H9 (cell line): ENCODE measurements at regions not wholly inside any gene's neighbourhood (a gene's known extent, or its start where the extent isn't known, plus 50 kb on each side); places are given as distances from the start of the nearest gene placed in this dataset.

ENCODE experiments used
- DNase-seq: peaks from one replicate; pipeline ENCODE4 v3.0.0-alpha.2; 2017
- H2AFZ ChIP-seq: one replicate; pipeline ENCODE4 v1.6.1; 2013; ENCODE audit warnings: mild to moderate bottlenecking, low read length, control low read depth, moderate library complexity
- H2AK5ac ChIP-seq: 2 replicates; pipeline ENCODE4 v1.6.1; 2013; ENCODE audit warnings: low read length, control low read depth, mixed read lengths; ENCODE audit not compliant: insufficient read length
- H2BK120ac ChIP-seq: one replicate; pipeline ENCODE4 v1.6.1; 2013; ENCODE audit warnings: low read depth, mild to moderate bottlenecking, low read length, control low read depth, inconsistent platforms; ENCODE audit not compliant: poor library complexity, severe bottlenecking
- H2BK12ac ChIP-seq: 2 replicates; pipeline ENCODE4 v1.6.1; 2013; ENCODE audit warnings: low read length, control low read depth, mixed read lengths, low read depth; ENCODE audit not compliant: insufficient read length
- H2BK15ac ChIP-seq: 2 replicates; pipeline ENCODE4 v1.6.1; 2013; ENCODE audit warnings: low read depth, low read length, control low read depth
- H2BK20ac ChIP-seq: one replicate; pipeline ENCODE4 v1.6.1; 2013; ENCODE audit warnings: low read depth, mild to moderate bottlenecking, low read length, control low read depth, inconsistent platforms; ENCODE audit not compliant: poor library complexity, severe bottlenecking
- H2BK5ac ChIP-seq: 2 replicates; pipeline ENCODE4 v1.6.1; 2013; ENCODE audit warnings: low read length, control low read depth, mixed read lengths; ENCODE audit not compliant: insufficient read length
- H3K14ac ChIP-seq: 2 replicates; pipeline ENCODE4 v1.6.1; 2013; ENCODE audit warnings: low read length, control low read depth; ENCODE audit not compliant: insufficient read depth
- H3K18ac ChIP-seq: 2 replicates; pipeline ENCODE4 v1.6.1; 2013; ENCODE audit warnings: low read depth, mild to moderate bottlenecking, mixed read lengths, low read length, control low read depth; ENCODE audit not compliant: insufficient read length
- H3K23ac ChIP-seq: 2 replicates; pipeline ENCODE4 v1.6.1; 2013; ENCODE audit warnings: low read length, control low read depth, mixed read lengths, low read depth; ENCODE audit not compliant: insufficient read length
- H3K23me2 ChIP-seq: 2 replicates; pipeline ENCODE4 v1.6.1; 2013; ENCODE audit warnings: low read depth, mild to moderate bottlenecking, mixed read lengths, low read length, control low read depth; ENCODE audit not compliant: insufficient read length, poor library complexity, severe bottlenecking
- H3K27ac ChIP-seq: 2 replicates; pipeline ENCODE4 v1.5.1; 2013; ENCODE audit warnings: low read length, control low read depth, mixed read lengths, low read depth; ENCODE audit not compliant: insufficient read length
- H3K27me3 ChIP-seq: 2 replicates; pipeline ENCODE4 v1.6.1; 2013; ENCODE audit warnings: low read length, control low read depth, inconsistent platforms; ENCODE audit not compliant: insufficient read depth
- H3K4ac ChIP-seq: 2 replicates; pipeline ENCODE4 v1.6.1; 2013; ENCODE audit warnings: low read depth, mild to moderate bottlenecking, control low read depth, inconsistent platforms, low read length, moderate library complexity
- H3K4me1 ChIP-seq: 2 replicates; pipeline ENCODE4 v1.6.1; 2013; ENCODE audit warnings: low read length, control low read depth, inconsistent platforms; ENCODE audit not compliant: insufficient read depth
- H3K4me2 ChIP-seq: 2 replicates; pipeline ENCODE4 v1.6.1; 2013; ENCODE audit warnings: low read length, control low read depth, mixed read lengths; ENCODE audit not compliant: insufficient read length, insufficient read depth
- H3K56ac ChIP-seq: 2 replicates; pipeline ENCODE4 v1.6.1; 2013; ENCODE audit warnings: low read depth, mild to moderate bottlenecking, mixed read lengths, low read length, control low read depth; ENCODE audit not compliant: insufficient read length
- H3K79me1 ChIP-seq: 2 replicates; pipeline ENCODE4 v1.6.1; 2013; ENCODE audit warnings: low read depth, mild to moderate bottlenecking, moderate library complexity, low read length, control low read depth, inconsistent platforms; ENCODE audit not compliant: insufficient read depth, poor library complexity, severe bottlenecking
- H3K79me2 ChIP-seq: 2 replicates; pipeline ENCODE4 v1.6.1; 2013; ENCODE audit warnings: low read length, control low read depth, inconsistent platforms; ENCODE audit not compliant: insufficient read depth
- H3K9ac ChIP-seq: 2 replicates; pipeline ENCODE4 v1.6.1; 2013; ENCODE audit warnings: low read length, control low read depth, mixed read lengths; ENCODE audit not compliant: insufficient read length; ENCODE audit errors: extremely low read depth
- H3K9me3 ChIP-seq: one replicate; pipeline ENCODE4 v1.6.1; 2013; ENCODE audit warnings: low read depth, low read length, inconsistent platforms; ENCODE audit not compliant: control insufficient read depth
- H3T11ph ChIP-seq: one replicate; pipeline ENCODE4 v1.6.1; 2013; ENCODE audit warnings: mild to moderate bottlenecking, low read length, control low read depth, inconsistent platforms
- H4K20me1 ChIP-seq: one replicate; pipeline ENCODE4 v1.6.1; 2013; ENCODE audit not compliant: control insufficient read depth, insufficient read length, insufficient read depth
- H4K5ac ChIP-seq: 2 replicates; pipeline ENCODE4 v1.6.1; 2013; ENCODE audit warnings: low read depth, mild to moderate bottlenecking, mixed read lengths, low read length, control low read depth; ENCODE audit not compliant: insufficient read length
- H4K8ac ChIP-seq: replicated peaks from 2 replicates; pipeline ENCODE4 v1.6.1; 2013; ENCODE audit warnings: low read length, control low read depth, mixed read lengths, low read depth; ENCODE audit not compliant: insufficient read length
- H4K91ac ChIP-seq: 2 replicates; pipeline ENCODE4 v1.6.1; 2013; ENCODE audit warnings: low read depth, mild to moderate bottlenecking, moderate library complexity, mixed read lengths, low read length, control low read depth; ENCODE audit not compliant: insufficient read length
- H3K27ac Mint-ChIP-seq, 3 experiments: 2 replicates in 2 of 3; 3 replicates in 1 of 3; pipeline ENCODE4 v1.8.0; 2020 to 2021; ENCODE audit warnings: mixed read lengths in 3 of 3, mild to moderate bottlenecking in 1 of 3, moderate library complexity in 1 of 3
- H3K27me3 Mint-ChIP-seq: 2 replicates; pipeline ENCODE4 v1.8.0; 2021; ENCODE audit warnings: low read depth, mild to moderate bottlenecking, moderate library complexity, mixed read lengths
- H3K36me3 Mint-ChIP-seq, 3 experiments: 2 replicates in 2 of 3; 3 replicates in 1 of 3; pipeline ENCODE4 v1.8.0; 2020 to 2021; ENCODE audit warnings: low read depth in 3 of 3, mixed read lengths in 3 of 3; ENCODE audit not compliant: insufficient read depth in 1 of 3
- H3K4me1 Mint-ChIP-seq, 2 experiments: 2 replicates each; pipeline ENCODE4 v1.8.0; 2020; ENCODE audit warnings: mixed read lengths in 2 of 2
- H3K4me3 Mint-ChIP-seq, 2 experiments: 2 replicates in 1 of 2; 3 replicates in 1 of 2; pipeline ENCODE4 v1.8.0; 2020 to 2021; ENCODE audit warnings: mild to moderate bottlenecking in 2 of 2, mixed read lengths in 2 of 2, moderate library complexity in 1 of 2
- H3K9me3 Mint-ChIP-seq, 2 experiments: 2 replicates in 1 of 2; 3 replicates in 1 of 2; pipeline ENCODE4 v1.8.0; 2020; ENCODE audit warnings: mild to moderate bottlenecking in 2 of 2, mixed read lengths in 2 of 2, moderate library complexity in 1 of 2
- WGBS: extraction: QIAGEN DNeasy Blood & Tissue Kit; methylation state at CpG from one replicate; pipeline ENCODE4 v1.1.7; 2013; ENCODE audit warnings: missing lambda C conversion rate, low lambda C conversion rate, mixed read lengths; ENCODE audit not compliant: insufficient read length; ENCODE audit errors: extremely low coverage; 5-methylcytosine and 5-hydroxymethylcytosine counted together
- TF ChIP-seq, protein P1 (sequence below): fragments of 200-600 bp; sonication (generic); conservative IDR thresholded peaks from 3 replicates; pipeline ENCODE4 v1.8.0; 2021; ENCODE audit warnings: antibody characterized with exemption, mild to moderate bottlenecking

DNA sequence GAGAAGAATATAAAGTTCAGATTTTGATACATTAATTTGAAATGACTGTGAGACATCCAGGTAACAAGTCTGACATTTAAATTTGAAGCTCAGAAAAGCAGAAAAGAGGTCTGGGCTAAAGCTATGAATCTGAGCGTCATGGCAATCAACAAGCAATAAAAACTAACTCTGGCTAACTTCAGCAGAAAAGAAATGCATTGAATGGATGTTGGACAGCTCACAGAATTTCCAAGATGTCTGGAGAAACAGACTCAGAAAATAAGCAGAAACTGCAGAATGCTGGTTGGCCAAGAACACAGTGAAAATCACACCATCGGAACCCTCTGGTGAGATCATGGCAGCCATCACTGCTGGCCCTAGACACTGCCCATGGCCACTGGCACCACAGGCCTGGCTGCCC lies 366.6 kb downstream of the METTL4 start:
- Histone ChIP-seq H3K27ac (no peak overlapping the region), H2BK20ac (no peak overlapping the region), H2BK5ac (no peak overlapping the region), H3K27me3 (no peaks in the 10 kb centered on the region), H4K91ac (no peak overlapping the region), H3K23ac (no peak overlapping the region), H2BK12ac (no peak overlapping the region), H2AK5ac (no peak overlapping the region), H3T11ph (no peak overlapping the region), H4K20me1 (no peaks in the 10 kb centered on the region), H2BK120ac (no peak overlapping the region), H3K4me2 (no peak overlapping the region), H3K9ac (no peak overlapping the region), H3K79me1 (no peaks in the 10 kb centered on the region), H3K14ac (no peak overlapping the region), H3K4me1 (no peaks in the 10 kb centered on the region), H4K8ac (no peak overlapping the region), H3K18ac (no peak overlapping the region), H2BK15ac (no peak overlapping the region), H3K23me2 (no peaks in the 10 kb centered on the region), H3K56ac (no peak overlapping the region), H3K79me2 (no peaks in the 10 kb centered on the region), H4K5ac (no peak overlapping the region), H2AFZ (no peak overlapping the region), H3K4ac (no peak overlapping the region), H3K9me3 (no peaks in the 10 kb centered on the region)
- H3K36me3 Mint-ChIP-seq: no peaks in the 10 kb centered on the region; a peak in 1 of 7 replicates
- no peak overlapping the region for H3K4me3 Mint-ChIP-seq
- H3K4me1 Mint-ChIP-seq: no peaks in the 10 kb centered on the region
- H3K27ac Mint-ChIP-seq: no peak overlapping the region
- DNase-seq: no peak
- H3K9me3 Mint-ChIP-seq: no peaks in the 10 kb centered on the region
- TF ChIP-seq, protein P1, sequence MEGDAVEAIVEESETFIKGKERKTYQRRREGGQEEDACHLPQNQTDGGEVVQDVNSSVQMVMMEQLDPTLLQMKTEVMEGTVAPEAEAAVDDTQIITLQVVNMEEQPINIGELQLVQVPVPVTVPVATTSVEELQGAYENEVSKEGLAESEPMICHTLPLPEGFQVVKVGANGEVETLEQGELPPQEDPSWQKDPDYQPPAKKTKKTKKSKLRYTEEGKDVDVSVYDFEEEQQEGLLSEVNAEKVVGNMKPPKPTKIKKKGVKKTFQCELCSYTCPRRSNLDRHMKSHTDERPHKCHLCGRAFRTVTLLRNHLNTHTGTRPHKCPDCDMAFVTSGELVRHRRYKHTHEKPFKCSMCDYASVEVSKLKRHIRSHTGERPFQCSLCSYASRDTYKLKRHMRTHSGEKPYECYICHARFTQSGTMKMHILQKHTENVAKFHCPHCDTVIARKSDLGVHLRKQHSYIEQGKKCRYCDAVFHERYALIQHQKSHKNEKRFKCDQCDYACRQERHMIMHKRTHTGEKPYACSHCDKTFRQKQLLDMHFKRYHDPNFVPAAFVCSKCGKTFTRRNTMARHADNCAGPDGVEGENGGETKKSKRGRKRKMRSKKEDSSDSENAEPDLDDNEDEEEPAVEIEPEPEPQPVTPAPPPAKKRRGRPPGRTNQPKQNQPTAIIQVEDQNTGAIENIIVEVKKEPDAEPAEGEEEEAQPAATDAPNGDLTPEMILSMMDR: no peak
- H3K27me3 Mint-ChIP-seq: no peaks in the 10 kb centered on the region
- WGBS: no CpG with 5 or more reads among the region's 2 CpGs
